DMS 273 treated with DMSO at 0.1 percent for 48 hours (cell line): ENCODE measurements at regions not wholly inside any gene's neighbourhood (a gene's known extent, or its start where the extent isn't known, plus 50 kb on each side); places are given as distances from the start of the nearest gene placed in this dataset.
"Not testable (repeated sequence)": the region's sequence is repeated elsewhere in the genome, so short reads cannot be mapped to it uniquely, and the experiment has no call there.

Experiments
- DNase-seq: peaks from one replicate; lab custom pipeline; 2025; lab: John Stamatoyannopoulos, UW

- no peak for DNase-seq
Observed at GRCh38 chr11:133638921-133639320, 106.6 kb upstream of the OPCML start.

GRCh38 chr11:133636711-133637355 is 104.5 kb upstream of the OPCML start:
- no peak for DNase-seq

DNA sequence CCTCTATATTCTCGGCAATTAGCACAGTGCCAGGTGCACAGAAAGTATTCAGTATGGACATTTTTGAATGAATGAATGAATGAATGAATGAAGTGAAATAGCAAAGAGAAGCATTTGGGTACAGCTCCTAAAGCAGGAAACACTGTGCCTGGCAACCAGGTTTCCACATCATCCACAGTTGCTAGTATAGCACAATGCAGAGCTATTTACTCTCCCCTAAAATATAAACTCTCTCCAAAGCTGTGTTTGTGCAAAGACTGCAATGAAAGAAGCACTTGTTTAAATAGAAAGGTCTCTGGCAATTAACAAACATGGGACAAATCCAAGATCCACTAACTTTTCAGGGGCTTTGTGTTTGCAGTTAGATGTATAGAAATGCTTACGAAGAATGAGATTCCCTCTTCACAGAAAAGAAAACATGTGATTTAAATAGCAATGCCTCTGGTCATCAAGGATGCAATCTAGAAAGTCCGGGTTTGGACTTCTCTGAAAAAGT is 103.0 kb upstream of the OPCML start:
- no peak for DNase-seq

GRCh38 chr11:133628371-133628770 is 96.1 kb upstream of the OPCML start:
- DNase-seq: not testable (repeated sequence)

DNA sequence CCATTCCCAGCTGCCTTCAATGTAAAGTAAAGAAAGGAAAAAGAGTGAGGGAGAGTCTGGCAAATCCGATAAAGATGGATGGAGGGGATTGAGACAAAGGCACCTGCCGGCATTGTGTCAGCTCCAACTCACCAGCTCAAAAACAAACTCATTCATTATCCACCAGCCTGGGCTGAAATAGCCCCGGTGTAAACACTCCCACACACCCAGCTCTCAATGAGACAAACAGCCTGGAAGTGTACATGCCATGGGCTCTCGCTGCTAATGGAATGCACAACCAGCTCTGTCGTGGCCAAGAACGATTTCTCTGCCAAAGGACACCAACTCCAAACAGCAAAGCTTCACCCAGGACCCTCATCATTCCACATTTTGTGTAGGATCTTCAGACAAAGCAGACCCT is 89.3 kb upstream of the OPCML start:
- no peak for DNase-seq

- no peak for DNase-seq
Observed at GRCh38 chr11:133619973-133620372, 87.7 kb upstream of the OPCML start.

GRCh38 chr11:133619397-133619796 is 87.1 kb upstream of the OPCML start:
- DNase-seq: no peak

DNA sequence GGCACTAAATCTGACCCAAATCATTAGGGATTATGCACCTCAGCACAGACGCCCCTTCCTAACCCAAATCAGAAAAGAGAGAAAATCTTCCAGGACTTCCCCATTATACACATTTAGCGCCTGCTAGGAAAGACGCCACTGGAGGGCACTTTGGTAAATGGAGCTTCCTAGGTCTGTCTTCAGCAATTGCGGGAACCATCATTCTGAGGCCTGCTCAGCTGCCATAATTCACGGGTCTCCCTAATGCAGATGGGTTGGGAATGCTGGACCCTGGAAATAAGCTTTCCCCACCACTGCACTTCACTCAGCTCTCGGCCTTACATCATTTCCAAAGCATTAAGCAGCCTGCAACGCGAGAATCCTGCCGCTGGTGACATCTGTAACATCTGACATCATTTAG is 86.2 kb upstream of the OPCML start:
- DNase-seq: no peak

GRCh38 chr11:133608496-133608895 is 76.2 kb upstream of the OPCML start:
- DNase-seq: no peak

DNA sequence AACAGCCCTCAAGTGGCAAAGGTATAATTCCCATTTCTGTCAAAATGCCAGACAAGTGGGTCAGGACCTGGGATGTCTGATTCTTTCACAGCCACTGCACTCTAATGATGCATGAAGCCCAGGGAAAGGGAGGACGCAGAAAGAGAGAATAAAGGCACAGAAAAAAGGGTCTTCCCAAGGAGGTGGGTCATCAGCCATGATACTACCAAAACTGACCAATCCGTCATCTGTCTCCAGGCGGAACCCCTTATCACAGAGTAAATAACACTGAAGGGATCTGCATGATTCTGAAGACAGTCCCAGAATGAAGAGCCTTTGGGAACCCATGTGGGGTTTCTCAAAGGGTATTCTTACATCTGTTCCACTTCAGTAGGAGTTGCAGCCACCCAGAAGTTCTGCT is 73.8 kb upstream of the OPCML start:
- no peak for DNase-seq

DNA sequence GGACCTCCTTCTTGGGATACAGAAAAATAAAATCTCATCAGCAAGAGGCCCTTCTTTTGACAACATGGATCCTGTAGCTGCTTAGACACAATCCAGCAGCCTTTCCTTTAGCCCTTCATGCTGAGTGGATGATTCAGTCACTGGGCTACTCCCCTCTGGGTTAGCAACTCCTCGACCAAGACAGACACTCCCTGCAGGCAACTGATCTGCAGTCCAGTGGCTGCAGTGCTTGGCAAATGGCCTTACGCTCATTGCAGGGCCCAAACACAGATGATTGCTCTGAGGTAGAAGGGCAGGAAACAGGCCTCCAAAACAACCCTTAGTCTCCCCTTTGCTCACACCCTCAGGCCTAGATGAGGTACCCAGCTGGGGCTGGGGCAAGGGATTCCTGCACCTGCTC is 73.2 kb upstream of the OPCML start:
- no peak for DNase-seq

DNA sequence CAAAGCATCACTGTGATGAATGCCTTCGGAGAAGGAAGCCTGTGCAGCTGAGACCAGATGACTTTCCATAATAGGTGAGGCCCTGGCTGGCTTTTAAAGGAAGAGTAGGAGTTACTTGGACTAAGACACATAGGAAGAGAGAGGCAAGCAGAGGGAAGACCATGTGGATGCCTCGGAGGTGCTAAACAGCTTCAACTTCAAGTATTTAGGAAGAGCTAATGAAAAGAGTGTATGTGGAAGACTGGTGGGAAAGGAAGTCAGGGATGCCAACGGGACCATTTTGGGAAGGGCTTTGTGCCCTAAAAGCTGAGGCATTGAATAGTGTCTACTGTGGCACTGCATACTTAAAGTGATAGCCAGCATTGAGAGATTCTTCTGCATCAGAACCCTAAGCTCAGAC is 69.3 kb upstream of the OPCML start:
- no peak for DNase-seq

- DNase-seq: no peak
Observed at GRCh38 chr11:133600786-133601185, 68.5 kb upstream of the OPCML start.

DNA sequence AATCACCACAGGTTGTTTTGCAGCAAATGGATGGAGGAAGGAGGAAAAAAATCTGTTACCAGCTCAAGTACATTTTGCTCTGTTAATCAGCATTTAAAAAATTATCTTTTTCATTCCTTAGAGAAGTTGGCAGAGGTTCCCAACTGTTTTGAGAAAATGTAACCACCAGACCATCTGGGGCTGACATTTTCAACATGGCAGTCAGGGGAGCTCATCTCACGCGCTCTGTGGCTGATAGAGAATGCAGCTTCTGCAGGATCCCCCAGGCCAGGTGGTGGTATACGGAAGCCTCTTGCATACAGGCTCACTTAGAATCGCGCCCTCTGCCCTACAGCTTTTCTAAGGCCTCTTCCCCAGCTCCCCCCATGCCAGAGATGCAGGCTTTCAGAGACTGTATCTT is 68.0 kb upstream of the OPCML start:
- no peak for DNase-seq

- DNase-seq: no peak
Observed at GRCh38 chr11:133598906-133599305, 66.6 kb upstream of the OPCML start.

DNA sequence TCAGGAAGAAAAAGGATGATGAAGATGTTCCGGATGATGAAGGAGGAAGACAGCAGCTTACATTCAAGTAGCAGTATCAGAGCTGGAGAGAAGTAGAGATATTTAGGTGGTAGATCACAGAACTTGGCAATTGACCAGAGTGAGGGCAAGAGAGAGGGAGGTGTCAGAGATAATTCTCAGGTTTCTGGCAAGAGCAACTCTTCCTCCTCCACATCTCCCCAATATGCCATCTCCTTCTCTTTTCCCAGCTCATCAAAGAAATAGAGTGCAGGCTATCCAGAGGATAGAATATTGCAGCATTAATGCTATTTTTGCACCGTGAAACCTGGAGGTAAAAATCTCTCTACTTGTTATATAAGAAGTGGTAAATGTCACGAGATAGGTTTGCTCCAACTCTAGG is 64.9 kb upstream of the OPCML start:
- no peak for DNase-seq

DNA sequence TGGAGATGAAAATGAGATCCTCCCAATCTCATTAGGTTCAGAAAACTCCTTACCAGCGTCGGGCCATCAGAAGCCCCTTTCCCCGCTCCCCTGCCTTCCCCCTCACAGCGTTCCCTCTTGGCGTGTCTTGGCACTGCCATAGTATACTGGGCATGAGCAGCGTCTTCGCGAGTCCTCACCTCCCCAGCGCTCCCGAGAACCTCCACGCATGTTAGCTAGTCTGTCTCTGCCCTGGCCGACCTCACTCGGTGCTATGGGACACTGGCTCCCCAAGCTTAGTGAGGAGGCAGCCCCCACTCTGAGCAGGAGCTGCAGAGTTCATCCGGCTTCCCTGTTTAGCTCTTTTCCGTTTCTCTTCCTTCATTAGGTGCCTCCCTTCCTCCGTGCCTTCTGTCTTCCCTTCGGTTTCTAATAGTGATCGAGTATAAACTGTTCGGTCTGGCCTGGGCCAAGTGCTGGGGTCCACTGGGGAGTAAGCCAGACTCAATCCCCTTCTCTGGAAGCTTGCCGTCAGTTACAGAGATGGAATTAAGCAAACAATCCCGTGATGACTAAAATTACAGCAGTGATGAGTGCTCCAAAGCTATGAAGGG is 63.8 kb upstream of the OPCML start:
- no peak for DNase-seq

GRCh38 chr11:133593036-133593435 is 60.7 kb upstream of the OPCML start:
- no peak for DNase-seq

DNA sequence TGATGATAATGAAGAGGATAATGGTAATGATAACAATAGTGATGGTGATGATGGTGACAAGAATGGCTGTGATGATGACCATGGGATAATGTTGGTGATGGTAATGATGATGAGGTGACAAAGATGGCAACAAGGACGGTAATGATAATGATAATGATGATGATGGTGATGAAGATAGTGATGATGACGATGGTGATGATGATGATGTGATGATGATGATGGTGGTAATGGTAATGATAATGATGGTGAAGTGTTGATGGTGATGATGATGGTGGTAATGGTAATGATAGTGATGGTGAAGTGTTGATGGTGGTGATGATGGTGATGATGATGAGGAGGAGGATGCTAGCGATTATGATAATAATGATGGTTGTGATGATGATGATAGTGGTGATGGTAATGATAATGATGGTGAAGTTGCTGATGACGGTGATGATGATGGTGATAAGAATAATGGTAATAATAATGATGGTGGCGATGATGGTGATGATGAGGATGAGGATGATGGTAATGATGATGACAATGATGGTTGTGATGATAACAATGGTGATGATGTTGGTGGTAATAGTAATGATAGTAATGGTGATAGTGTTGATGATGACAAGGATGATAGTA is 54.7 kb upstream of the OPCML start:
- DNase-seq: no peak

DNA sequence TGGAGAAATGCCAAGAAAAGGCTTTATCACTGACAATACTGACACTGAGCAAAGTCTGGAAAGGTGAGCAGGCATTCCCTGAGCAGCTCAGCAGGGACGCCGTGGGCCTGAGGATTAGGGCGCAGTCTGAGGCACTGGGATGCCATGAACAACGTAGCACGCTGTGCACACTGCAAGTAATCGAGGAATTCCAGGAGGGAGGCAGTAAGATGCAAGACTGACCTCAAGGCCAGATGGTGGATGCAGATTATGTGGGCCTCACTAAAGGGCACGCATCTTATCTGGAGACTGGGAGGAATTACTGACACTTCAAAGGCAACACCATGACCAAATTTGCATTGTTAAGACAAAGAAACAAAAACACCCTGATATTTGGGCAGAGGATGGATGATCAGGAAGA is 50.4 kb upstream of the OPCML start:
- no peak for DNase-seq

GRCh38 chr11:133582326-133582725 is 50.0 kb upstream of the OPCML start:
- DNase-seq: no peak
